GM19043 (cell line): ENCODE measurements at regions not wholly inside any gene's neighbourhood (a gene's known extent, or its start where the extent isn't known, plus 50 kb on each side); places are given as distances from the start of the nearest gene placed in this dataset.

ENCODE experiments used
- ATAC-seq: cut with Tn5 transposase; IDR thresholded peaks from one replicate; pipeline ENCODE4 v1.9.1; 2021; ENCODE audit warnings: low read depth; ENCODE audit not compliant: unreplicated experiment

- ATAC-seq = no peak
Observed at GRCh38 chr10:90171014-90171722, 469.8 kb downstream of the KIF20B start.

- no peak for ATAC-seq
Observed at GRCh38 chr10:90174531-90174930, 473.1 kb downstream of the KIF20B start.

DNA sequence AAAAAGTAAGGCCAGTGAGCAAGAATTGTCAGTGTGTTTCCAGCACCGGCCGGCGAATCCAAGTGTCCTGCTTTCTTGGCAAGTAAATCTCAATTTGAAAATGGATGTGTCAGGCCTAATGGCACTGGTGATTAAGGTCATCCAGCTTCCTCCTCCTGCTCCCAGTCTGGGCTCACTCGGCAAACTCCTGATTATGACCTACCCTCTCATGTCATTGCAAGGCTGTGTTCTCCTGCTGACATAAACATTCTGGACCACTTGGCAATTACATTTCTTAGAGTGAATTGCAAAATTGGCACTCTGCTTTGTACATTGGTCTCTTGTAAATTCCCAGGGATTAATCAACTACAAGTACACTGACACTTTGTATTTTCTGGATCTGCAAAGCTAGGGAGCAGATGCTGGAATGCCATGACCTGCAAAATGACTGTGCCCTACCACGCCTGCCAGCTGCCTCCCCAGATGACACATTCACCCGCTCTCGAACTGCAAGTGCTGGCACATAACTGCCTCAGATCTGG lies 473.8 kb downstream of the KIF20B start:
- no peak for ATAC-seq

- ATAC-seq = no peak
Observed at GRCh38 chr10:90179696-90180407, 478.5 kb downstream of the KIF20B start.

DNA sequence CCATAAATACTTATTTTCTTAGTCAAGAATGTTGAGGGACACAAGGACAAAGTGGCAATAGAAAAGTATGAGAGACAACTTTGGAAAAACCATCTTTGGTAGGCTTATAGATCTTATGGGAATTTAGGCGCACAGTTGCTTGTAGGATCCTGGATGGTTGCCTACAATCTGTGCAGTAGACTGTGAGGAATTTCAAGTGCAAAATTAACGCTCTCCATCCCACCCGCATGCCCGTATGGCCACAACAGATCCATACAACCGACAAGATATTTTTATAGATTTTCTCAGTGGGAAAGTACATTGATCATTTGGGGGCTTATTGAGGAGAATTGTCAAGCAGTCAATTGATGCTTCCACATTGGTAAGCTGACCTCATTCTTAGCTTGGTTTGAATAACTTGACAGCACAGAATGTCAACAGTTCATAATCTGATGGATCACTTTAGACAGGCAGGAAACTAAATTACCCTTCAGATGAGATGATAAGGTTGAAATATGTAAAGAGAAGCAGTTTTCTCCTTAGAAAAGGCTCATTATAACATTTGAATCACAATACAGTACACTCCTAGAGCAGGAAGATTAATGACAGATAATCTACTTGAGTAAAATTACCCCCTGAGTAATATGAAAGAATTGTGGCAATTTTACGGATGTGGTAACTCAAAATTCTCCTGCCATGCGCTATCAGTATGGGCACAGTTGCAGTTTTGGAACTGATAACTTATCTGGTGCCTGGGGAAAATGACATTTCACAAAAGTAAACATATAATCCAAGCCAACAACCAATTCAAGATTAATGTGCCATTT lies 479.7 kb downstream of the KIF20B start:
- ATAC-seq = no peak

GRCh38 chr10:90192825-90193224 lies 491.4 kb downstream of the KIF20B start:
- no peak for ATAC-seq

- no peak for ATAC-seq
Observed at GRCh38 chr10:90193240-90193985, 492.0 kb downstream of the KIF20B start.

- no peak for ATAC-seq
Observed at GRCh38 chr10:90195288-90195840, 494.0 kb downstream of the KIF20B start.

GRCh38 chr10:90197766-90198165 lies 496.4 kb downstream of the KIF20B start:
- no peak for ATAC-seq

DNA sequence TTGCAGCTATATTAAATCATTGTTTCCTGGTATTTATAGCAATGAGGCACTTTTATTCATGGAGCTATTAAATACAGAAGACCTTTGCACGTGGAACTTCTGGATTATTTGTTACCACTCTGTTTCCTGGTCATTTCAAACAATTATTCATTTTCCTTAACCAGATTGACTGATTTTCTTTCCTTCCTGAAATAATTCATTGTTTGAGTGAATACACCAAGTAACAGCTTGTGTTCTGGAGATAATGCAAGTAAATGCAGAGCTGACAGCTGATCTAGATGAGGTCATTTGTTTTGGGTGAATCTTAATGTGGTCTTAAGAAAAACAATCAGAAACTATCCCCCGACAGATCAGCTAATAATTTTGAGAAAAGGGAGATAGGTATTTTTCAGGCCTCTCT lies 497.7 kb downstream of the KIF20B start:
- ATAC-seq = no peak

GRCh38 chr10:90199513-90199912 lies 498.1 kb downstream of the KIF20B start:
- ATAC-seq = no peak

DNA sequence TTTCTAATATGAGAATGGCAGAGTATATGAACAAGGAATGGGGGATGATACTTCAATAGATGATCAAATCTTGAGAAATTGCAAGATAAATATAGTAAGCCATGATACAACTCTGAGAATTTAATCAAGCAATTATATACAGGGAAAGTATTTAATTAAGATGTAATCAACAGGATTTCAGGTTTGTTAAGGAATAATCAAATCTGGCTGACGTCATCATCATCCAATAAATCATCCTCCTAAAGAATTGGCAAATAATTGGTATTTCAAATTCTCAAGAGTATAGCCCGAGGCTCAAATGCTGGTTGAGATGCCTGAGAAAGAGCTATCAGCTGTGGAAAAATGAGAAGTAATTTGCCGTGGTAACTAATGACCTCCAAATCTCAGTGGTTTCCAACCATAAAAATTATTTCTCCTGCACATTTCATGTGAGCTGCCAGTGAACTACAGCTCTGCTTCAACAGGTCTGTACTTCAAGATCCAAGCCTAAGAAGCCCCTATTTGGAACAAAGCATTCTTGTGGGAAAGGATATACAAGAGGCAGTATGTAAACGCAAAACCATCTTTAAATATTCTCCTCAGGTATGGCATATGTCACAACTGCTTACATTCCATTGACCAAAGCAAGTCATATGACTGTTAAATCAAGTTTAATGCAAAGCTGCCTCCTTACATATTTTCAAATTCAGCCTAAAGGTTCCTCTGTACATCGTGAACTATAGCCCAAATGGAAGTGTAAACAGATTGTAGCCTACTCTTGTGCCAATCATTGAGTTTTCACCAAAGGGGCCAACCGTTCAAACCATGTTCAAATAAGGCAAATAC lies 503.0 kb downstream of the KIF20B start:
- ATAC-seq = no peak

DNA sequence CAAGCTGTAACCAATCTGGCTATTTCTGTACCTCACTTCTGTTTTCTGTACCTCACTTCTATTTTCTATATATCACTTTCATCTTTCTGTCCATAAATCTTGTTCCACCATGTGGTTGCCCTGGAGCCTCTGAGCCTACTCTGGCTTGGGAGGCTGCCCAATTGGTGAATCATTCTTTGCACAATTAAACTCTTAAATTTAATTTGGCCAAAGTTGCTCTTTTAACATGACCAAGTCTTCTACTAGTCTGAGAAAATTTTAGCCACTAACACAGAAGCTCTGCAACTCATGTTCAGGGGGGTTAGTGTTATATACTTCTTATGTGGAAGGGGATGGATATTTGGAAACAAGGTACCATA lies 503.5 kb downstream of the KIF20B start:
- ATAC-seq = no peak

- no peak for ATAC-seq
Observed at GRCh38 chr10:90205340-90205739, 503.9 kb downstream of the KIF20B start.

DNA sequence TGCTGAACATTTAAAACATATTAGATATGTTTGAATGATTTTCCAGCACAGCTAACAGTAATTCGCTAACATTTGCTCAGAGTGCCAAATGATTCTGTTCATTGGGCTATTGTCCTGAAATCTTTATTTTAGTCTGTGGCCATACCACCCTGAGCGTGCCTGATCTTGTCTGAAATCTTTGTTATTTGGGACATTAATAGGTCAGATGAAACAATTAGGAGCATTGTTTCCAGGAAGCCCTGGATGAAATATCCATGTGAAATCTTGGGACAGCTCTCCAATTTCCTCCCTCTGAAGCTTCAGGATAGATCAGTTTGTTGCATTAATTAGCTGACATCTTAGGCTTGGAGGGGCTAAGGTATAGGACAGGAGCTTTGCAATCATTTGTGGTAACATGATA lies 512.0 kb downstream of the KIF20B start:
- ATAC-seq = no peak

- no peak for ATAC-seq
Observed at GRCh38 chr10:90218846-90219245, 517.5 kb downstream of the KIF20B start.

GRCh38 chr10:90222372-90222771 lies 521.0 kb downstream of the KIF20B start:
- ATAC-seq = no peak

DNA sequence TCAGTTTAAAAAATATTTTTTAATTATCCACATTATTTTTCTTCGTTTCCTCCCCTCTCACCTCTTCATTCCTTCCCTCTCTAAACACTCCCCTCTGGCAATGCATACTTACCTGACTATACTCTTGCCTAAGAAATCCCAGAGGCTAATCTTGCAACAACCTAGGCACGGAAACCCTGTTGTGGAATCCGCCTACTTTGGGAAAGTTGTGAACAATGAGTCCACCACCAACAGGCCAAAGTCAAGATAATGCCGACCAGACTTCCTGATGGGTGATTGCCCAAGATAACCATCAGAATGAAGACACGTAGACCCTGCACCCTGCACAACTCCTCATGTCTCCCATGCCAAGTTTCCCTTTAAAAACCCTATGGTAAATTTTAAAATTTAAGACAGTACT lies 521.5 kb downstream of the KIF20B start:
- ATAC-seq = no peak

GRCh38 chr10:90224791-90225566 lies 523.6 kb downstream of the KIF20B start:
- no peak for ATAC-seq
